ENCODE measurements at regions not wholly inside any gene's neighbourhood (a gene's known extent, or its start where the extent isn't known, plus 50 kb on each side); places are given as distances from the start of the nearest gene placed in this dataset.
A peak's percentile ranks its signal among the peaks of the same experiment; 100 is the strongest.

- no peaks in the 10 kb centered on the region for H3K36me3 ChIP-seq
- intact Hi-C loops (cut with DNase I): no loop called here
Observed at GRCh38 chr5:171673328-171673727, 112.3 kb upstream of the SMIM23 start.

GRCh38 chr5:171673840-171674239, 111.8 kb upstream of the SMIM23 start:
- Histone ChIP-seq H3K4me3 (no peak overlapping the region), H3K4me1 (no peaks in the 10 kb centered on the region), H3K9me3 (peaks cover 0 to 7% (median 0%) of the 10 kb centered on the region in 11 donors), H3K27ac (no peak overlapping the region), H3K36me3 (no peaks in the 10 kb centered on the region), H3K27me3 (no peaks in the 10 kb centered on the region)
- ATAC-seq (no peak), DNase-seq (no peak)
- intact Hi-C loops (cut with DNase I): no loop called here
- no peak for TF ChIP-seq CTCF (IDR thresholded peaks at IDR 0.05)

More at GRCh38 chr5:171673328-171673727, 112.3 kb upstream of the SMIM23 start:
- peaks cover 0 to 1% (median 0%) of the 10 kb centered on the region in 9 donors for H3K4me1 ChIP-seq
- no peak overlapping the region for H3K4me3 ChIP-seq
- H3K27me3 ChIP-seq: no peaks in the 10 kb centered on the region
- no peak for TF ChIP-seq CTCF (IDR thresholded peaks at IDR 0.05)
- ATAC-seq: no peak
- 71 to 74% methylated on average over 1 of the region's 1 CpG for WGBS, 2 donors
- H3K27ac ChIP-seq: no peak overlapping the region
- peaks cover 0 to 7% (median 0%) of the 10 kb centered on the region in 11 donors for H3K9me3 ChIP-seq
- no peak for DNase-seq

- 67 to 71% methylated on average over 2 of the region's 2 CpGs for WGBS, 2 donors
- intact Hi-C loops (cut with DNase I): no loop called here
Observed at GRCh38 chr5:171675511-171675910, 110.1 kb upstream of the SMIM23 start.

GRCh38 chr5:171676286-171676944, 109.2 kb upstream of the SMIM23 start:
- no peak for TF ChIP-seq CTCF (IDR thresholded peaks at IDR 0.05)
- peak in 5 of 8 donors; percentile 39 to 65 (median 51) for ATAC-seq

More at GRCh38 chr5:171675511-171675910, 110.1 kb upstream of the SMIM23 start:
- Histone ChIP-seq H3K4me3 (no peak overlapping the region), H3K27ac (no peak overlapping the region), H3K9me3 (peaks cover 0 to 7% (median 0%) of the 10 kb centered on the region in 11 donors), H3K4me1 (no peaks in the 10 kb centered on the region), H3K36me3 (no peaks in the 10 kb centered on the region), H3K27me3 (no peaks in the 10 kb centered on the region)
- no peak for ATAC-seq
- no peak for TF ChIP-seq CTCF (IDR thresholded peaks at IDR 0.05)
- no peak for DNase-seq

More at GRCh38 chr5:171676286-171676944, 109.2 kb upstream of the SMIM23 start:
- Histone ChIP-seq H3K27me3 (no peaks in the 10 kb centered on the region), H3K4me1 (peaks cover 0 to 2% (median 0%) of the 10 kb centered on the region in 9 donors), H3K4me3 (no peak overlapping the region), H3K9me3 (peaks cover 0 to 7% (median 0%) of the 10 kb centered on the region in 11 donors), H3K36me3 (no peaks in the 10 kb centered on the region), H3K27ac (no peak overlapping the region)
- no peak for DNase-seq
- WGBS, 2 donors: 64 to 80% methylated on average over 6 of the region's 6 CpGs
- intact Hi-C loops (cut with DNase I): no loop called here
